ENCODE measurements at regions not wholly inside any gene's neighbourhood (a gene's known extent, or its start where the extent isn't known, plus 50 kb on each side); places are given as distances from the start of the nearest gene placed in this dataset.
"Not testable (repeated sequence)": the region's sequence is repeated elsewhere in the genome, so short reads cannot be mapped to it uniquely, and the experiment has no call there.

GRCh38 chr3:178967177-178967532 is 104.5 kb downstream of the ZMAT3 start:
- FAIRE-seq, result no peak

GRCh38 chr3:178966299-178967176 is 105.1 kb downstream of the ZMAT3 start:
- FAIRE-seq, result peak; percentile 93

- FAIRE-seq, result no peak
These were observed 107.1 kb downstream of the ZMAT3 start for GRCh38 chr3:178964551-178964950.

- no peak for FAIRE-seq
These were observed 110.7 kb downstream of the ZMAT3 start for GRCh38 chr3:178960918-178961317.

- FAIRE-seq, result no peak
These were observed 111.4 kb downstream of the ZMAT3 start for GRCh38 chr3:178960181-178960580.

GRCh38 chr3:178950676-178951075 is 120.9 kb downstream of the ZMAT3 start:
- no peak for FAIRE-seq

- FAIRE-seq, result no peak
These were observed 121.7 kb downstream of the ZMAT3 start for GRCh38 chr3:178949896-178950295.

GRCh38 chr3:178948546-178948945 is 123.1 kb downstream of the ZMAT3 start:
- no peak for FAIRE-seq

GRCh38 chr3:178947738-178948137 is 123.9 kb downstream of the ZMAT3 start:
- peak; percentile 15 for FAIRE-seq

- FAIRE-seq, result not testable (repeated sequence)
These were observed 129.3 kb downstream of the ZMAT3 start for GRCh38 chr3:178942261-178942660.

GRCh38 chr3:178930116-178930515 is 141.5 kb downstream of the ZMAT3 start:
- FAIRE-seq, result no peak

GRCh38 chr3:178916223-178916622 is 155.4 kb downstream of the ZMAT3 start:
- FAIRE-seq, result no peak

GRCh38 chr3:178915365-178915764 is 156.2 kb downstream of the ZMAT3 start:
- no peak for FAIRE-seq

GRCh38 chr3:178907081-178907480 is 164.5 kb downstream of the ZMAT3 start:
- no peak for FAIRE-seq

- no peak for FAIRE-seq
These were observed 170.4 kb downstream of the ZMAT3 start for GRCh38 chr3:178901204-178901603.

GRCh38 chr3:178900029-178900646 is 171.5 kb downstream of the ZMAT3 start:
- no peak for FAIRE-seq

GRCh38 chr3:178895178-178895789 is 176.3 kb downstream of the ZMAT3 start:
- no peak for FAIRE-seq
